ENCODE measurements at regions not wholly inside any gene's neighbourhood (a gene's known extent, or its start where the extent isn't known, plus 50 kb on each side); places are given as distances from the start of the nearest gene placed in this dataset.

- TF ChIP-seq EZH2 (IDR thresholded peaks at IDR 0.05; ENCODE audit: insufficient read depth, low read length) (no peak), CTCF (IDR thresholded peaks at IDR 0.05; ENCODE audit: insufficient read depth, low read depth, low read length) (no peak)
Observed at GRCh38 chr21:20642681-20643080, 355.5 kb upstream of the NCAM2 start.

All from astrocyte (in vitro differentiated cells and primary cell).